Keratinocyte (primary cell): ENCODE measurements at regions not wholly inside any gene's neighbourhood (a gene's known extent, or its start where the extent isn't known, plus 50 kb on each side); places are given as distances from the start of the nearest gene placed in this dataset.

Experiments used
- DNase-seq: peaks from one replicate; pipeline ENCODE4 v3.0.0-alpha.2; 2011; ENCODE audit warnings: low read depth, missing footprints, low spot score
- FAIRE-seq: peaks from 2 replicates; lab custom pipeline; 2011; peaks lifted over from hg19 to GRCh38; lab: Jason Lieb, UNC
- H2AFZ ChIP-seq: 2 replicates; pipeline ENCODE4 v1.6.0; 2012; ENCODE audit warnings: low read length, control low read depth, inconsistent platforms; ENCODE audit not compliant: control insufficient read depth
- H3K27ac ChIP-seq: 2 replicates; pipeline ENCODE4 v1.5.1; 2011; ENCODE audit warnings: low read length; ENCODE audit not compliant: control insufficient read depth, insufficient read depth
- H3K27me3 ChIP-seq: 3 replicates; pipeline ENCODE4 v1.6.0; 2011; ENCODE audit warnings: low read length; ENCODE audit not compliant: control insufficient read depth, insufficient read depth; ENCODE audit errors: extremely low read depth
- H3K36me3 ChIP-seq, 2 experiments: 2 replicates in 1 of 2; 3 replicates in 1 of 2; pipeline ENCODE4 v1.5.1; 2011; ENCODE audit warnings: low read length in 2 of 2, mild to moderate bottlenecking in 1 of 2; ENCODE audit not compliant: control insufficient read depth in 2 of 2, insufficient read depth in 2 of 2; ENCODE audit errors: extremely low read depth in 1 of 2
- H3K4me1 ChIP-seq: 3 replicates; pipeline ENCODE4 v1.5.1; 2011; ENCODE audit warnings: low read length; ENCODE audit not compliant: control insufficient read depth, insufficient read depth; ENCODE audit errors: extremely low read depth
- H3K4me2 ChIP-seq: 3 replicates; pipeline ENCODE4 v1.6.0; 2011; ENCODE audit warnings: low read depth, low read length; ENCODE audit not compliant: control insufficient read depth, insufficient read depth; ENCODE audit errors: extremely low read depth
- H3K4me3 ChIP-seq, 3 experiments: fragments of 200-600 bp in 1 of 3; sonication (generic) in 1 of 3; 2 replicates in 2 of 3; 3 replicates in 1 of 3; pipeline ENCODE4 v1.5.1; 2011 to 2016; ENCODE audit warnings: low read length in 3 of 3, mild to moderate bottlenecking in 3 of 3, control low read depth in 2 of 3, inconsistent platforms in 1 of 3, low read depth in 1 of 3, mixed read lengths in 1 of 3, mixed run types in 1 of 3, moderate library complexity in 1 of 3; ENCODE audit not compliant: control insufficient read depth in 2 of 3, insufficient read depth in 2 of 3; ENCODE audit errors: extremely low read depth in 1 of 3
- H3K79me2 ChIP-seq: 2 replicates; pipeline ENCODE4 v1.6.0; 2012; ENCODE audit warnings: low read length; ENCODE audit not compliant: control insufficient read depth, insufficient read depth
- H3K9ac ChIP-seq: 3 replicates; pipeline ENCODE4 v1.6.0; 2011; ENCODE audit warnings: low read length; ENCODE audit not compliant: control insufficient read depth, insufficient read depth; ENCODE audit errors: extremely low read depth
- H3K9me1 ChIP-seq: 3 replicates; pipeline ENCODE4 v1.6.0; 2011; ENCODE audit warnings: low read length; ENCODE audit not compliant: control insufficient read depth, insufficient read depth; ENCODE audit errors: extremely low read depth
- H3K9me3 ChIP-seq: 2 replicates; pipeline ENCODE4 v1.5.1; 2012; ENCODE audit warnings: low read depth, low read length; ENCODE audit not compliant: control insufficient read depth
- H4K20me1 ChIP-seq: 3 replicates; pipeline ENCODE4 v1.6.0; 2011; ENCODE audit warnings: low read length; ENCODE audit not compliant: control insufficient read depth, insufficient read depth; ENCODE audit errors: extremely low read depth
- EZH2 ChIP-seq: IDR thresholded peaks from one replicate; pipeline ENCODE4 v1.6.1; 2012; ENCODE audit warnings: inconsistent platforms, mild to moderate bottlenecking, low read length, moderate library complexity
- dilution Hi-C: fragments of 300-500 bp; cut with MboI; formaldehyde crosslinking; loops from one replicate; pipeline ENCODE4 v1.7.0; 2020; ENCODE audit warnings: low sequenced_read_pairs; ENCODE audit not compliant: extremely low pct_ligation_motif_present
- TF ChIP-seq, protein P1 (sequence below), 3 experiments: IDR thresholded peaks in 1 of 3; conservative IDR thresholded peaks in 1 of 3; optimal IDR thresholded peaks in 1 of 3; 2 replicates in 2 of 3; 3 replicates in 1 of 3; pipeline versions ENCODE3 to v1.5.1; 2011; ENCODE audit warnings: low read length in 3 of 3, mild to moderate bottlenecking in 3 of 3, moderate library complexity in 2 of 3, control low read depth in 1 of 3, inconsistent platforms in 1 of 3; ENCODE audit not compliant: insufficient read depth in 2 of 3; ENCODE audit errors: extremely low read depth in 1 of 3

DNA sequence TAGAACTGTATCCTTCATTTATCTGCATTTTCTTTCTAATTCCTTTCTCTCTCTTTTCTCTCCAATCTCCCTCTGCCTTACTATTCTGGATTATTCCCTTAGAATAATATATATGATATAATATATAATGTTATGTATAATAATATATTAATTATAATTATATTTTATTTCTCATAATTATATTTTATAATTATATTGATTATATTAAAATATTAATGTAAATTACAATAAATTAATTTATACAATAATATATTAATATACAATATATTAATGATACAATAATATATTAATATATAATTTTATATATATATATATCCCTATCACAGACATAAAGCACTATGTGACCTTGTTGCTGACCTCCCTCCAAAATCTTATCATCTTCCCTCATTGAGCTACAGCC is 661.3 kb upstream of the CHORDC1 start:
- TF ChIP-seq, protein P1, sequence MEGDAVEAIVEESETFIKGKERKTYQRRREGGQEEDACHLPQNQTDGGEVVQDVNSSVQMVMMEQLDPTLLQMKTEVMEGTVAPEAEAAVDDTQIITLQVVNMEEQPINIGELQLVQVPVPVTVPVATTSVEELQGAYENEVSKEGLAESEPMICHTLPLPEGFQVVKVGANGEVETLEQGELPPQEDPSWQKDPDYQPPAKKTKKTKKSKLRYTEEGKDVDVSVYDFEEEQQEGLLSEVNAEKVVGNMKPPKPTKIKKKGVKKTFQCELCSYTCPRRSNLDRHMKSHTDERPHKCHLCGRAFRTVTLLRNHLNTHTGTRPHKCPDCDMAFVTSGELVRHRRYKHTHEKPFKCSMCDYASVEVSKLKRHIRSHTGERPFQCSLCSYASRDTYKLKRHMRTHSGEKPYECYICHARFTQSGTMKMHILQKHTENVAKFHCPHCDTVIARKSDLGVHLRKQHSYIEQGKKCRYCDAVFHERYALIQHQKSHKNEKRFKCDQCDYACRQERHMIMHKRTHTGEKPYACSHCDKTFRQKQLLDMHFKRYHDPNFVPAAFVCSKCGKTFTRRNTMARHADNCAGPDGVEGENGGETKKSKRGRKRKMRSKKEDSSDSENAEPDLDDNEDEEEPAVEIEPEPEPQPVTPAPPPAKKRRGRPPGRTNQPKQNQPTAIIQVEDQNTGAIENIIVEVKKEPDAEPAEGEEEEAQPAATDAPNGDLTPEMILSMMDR (optimal IDR thresholded peaks at IDR 0.05 in 1 of 3, IDR thresholded peaks at IDR 0.05 in 1 of 3, conservative IDR thresholded peaks at IDR 0.05 in 1 of 3; ENCODE audit: extremely low read depth in 1 of 3, insufficient read depth in 2 of 3, low read length in 3 of 3): no peak
- TF ChIP-seq EZH2: no peak
- no peaks in the 10 kb centered on the region for H3K27me3 ChIP-seq
- DNase-seq (no peak), FAIRE-seq (no peak)
- H3K9me3 ChIP-seq: no peaks in the 10 kb centered on the region
- H4K20me1 ChIP-seq: no peaks in the 10 kb centered on the region
- no peaks in the 10 kb centered on the region for H3K36me3 ChIP-seq
- no peaks in the 10 kb centered on the region for H3K4me1 ChIP-seq
- H3K4me2 ChIP-seq: no peak overlapping the region
- H3K9ac ChIP-seq: no peak overlapping the region
- no peak overlapping the region for H3K27ac ChIP-seq
- dilution Hi-C loops: no loop called here
- no peak overlapping the region for H3K4me3 ChIP-seq
- H2AFZ ChIP-seq: no peak overlapping the region
- H3K9me1 ChIP-seq: no peaks in the 10 kb centered on the region
- no peaks in the 10 kb centered on the region for H3K79me2 ChIP-seq

DNA sequence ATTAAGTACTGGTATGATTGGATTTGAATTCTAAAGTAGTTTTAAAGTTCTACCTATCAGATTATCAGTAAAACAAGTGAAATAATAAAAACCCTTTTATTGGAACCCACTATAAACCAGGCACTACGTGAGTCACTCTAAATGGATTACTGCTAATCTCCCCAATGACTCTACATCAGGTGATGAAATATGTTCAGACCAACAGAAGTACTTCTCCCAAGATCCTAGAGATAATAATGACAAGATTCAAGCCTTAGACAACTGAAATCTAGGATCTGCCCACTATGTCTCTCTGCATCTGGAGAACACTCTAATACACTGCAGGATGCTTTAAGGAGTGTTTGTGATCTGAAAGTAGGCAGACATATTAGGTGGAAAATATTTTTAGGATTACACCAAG is 652.1 kb upstream of the CHORDC1 start:
- H3K27ac ChIP-seq: no peak overlapping the region
- FAIRE-seq: no peak
- TF ChIP-seq, protein P1 (optimal IDR thresholded peaks at IDR 0.05 in 1 of 3, IDR thresholded peaks at IDR 0.05 in 1 of 3, conservative IDR thresholded peaks at IDR 0.05 in 1 of 3; ENCODE audit: extremely low read depth in 1 of 3, insufficient read depth in 2 of 3, low read length in 3 of 3): no peak
- TF ChIP-seq EZH2: no peak

More for the DNA sequence above, 652.1 kb upstream of the CHORDC1 start:
- H2AFZ ChIP-seq: no peak overlapping the region
- H3K4me3 ChIP-seq: no peak overlapping the region
- no peaks in the 10 kb centered on the region for H3K79me2 ChIP-seq
- H3K36me3 ChIP-seq: no peaks in the 10 kb centered on the region
- DNase-seq: no peak
- H3K9me1 ChIP-seq: no peaks in the 10 kb centered on the region
- H4K20me1 ChIP-seq: no peaks in the 10 kb centered on the region
- no peaks in the 10 kb centered on the region for H3K4me1 ChIP-seq
- H3K9ac ChIP-seq: no peak overlapping the region
- H3K9me3 ChIP-seq: no peaks in the 10 kb centered on the region
- dilution Hi-C loops: no loop called here
- H3K4me2 ChIP-seq: no peak overlapping the region
- H3K27me3 ChIP-seq: no peaks in the 10 kb centered on the region
